OCI-LY7 (cell line): ENCODE measurements at regions not wholly inside any gene's neighbourhood (a gene's known extent, or its start where the extent isn't known, plus 50 kb on each side); places are given as distances from the start of the nearest gene placed in this dataset.
A peak's percentile ranks its signal among the peaks of the same experiment; 100 is the strongest.

Experiments
- BruUV-seq: library from RNA; stranded (reverse); fragments of 400-500 nt; replicated peaks from 2 replicates; lab custom pipeline; 2021; lab: Mats Ljungman, UMichigan
- CTCF ChIA-PET: fragments of 300-600 bp; sonication (Branson Sonifier 250); formaldehyde crosslinking; loops from one replicate; lab custom pipeline; 2022; ENCODE audit warnings: antibody characterized with exemption; ENCODE audit not compliant: unreplicated experiment; lab: Charles Lee
- POLR2A ChIA-PET: fragments of 300-600 bp; sonication (Branson Sonifier 250); formaldehyde crosslinking; loops from one replicate; lab custom pipeline; 2022; ENCODE audit warnings: antibody characterized with exemption; lab: Charles Lee
- DNase-seq: peaks from one replicate; pipeline ENCODE4 v3.0.0-alpha.2; 2015; ENCODE audit warnings: low spot score
- H2AFZ ChIP-seq: fragments of 200-600 bp; sonication (generic), shearing (Covaris generic); 2 replicates; pipeline ENCODE4 v1.6.1; 2014; ENCODE audit warnings: mild to moderate bottlenecking, antibody characterized with exemption, low read length, moderate library complexity
- H3K27ac ChIP-seq: fragments of 200-600 bp; sonication (generic); 2 replicates; pipeline ENCODE4 v1.5.1; 2014; ENCODE audit warnings: mixed run types, low read depth, mild to moderate bottlenecking, moderate library complexity, low read length, inconsistent platforms; ENCODE audit not compliant: poor library complexity, severe bottlenecking
- H3K36me3 ChIP-seq: fragments of 200-600 bp; sonication (generic); 2 replicates; pipeline ENCODE4 v1.6.1; 2014; ENCODE audit warnings: mild to moderate bottlenecking, antibody characterized with exemption, low read length, moderate library complexity, mixed read lengths; ENCODE audit not compliant: insufficient read depth
- H3K4me1 ChIP-seq: fragments of 200-600 bp; sonication (generic); 2 replicates; pipeline ENCODE4 v1.5.1; 2014; ENCODE audit warnings: mild to moderate bottlenecking, low read length; ENCODE audit not compliant: insufficient read depth, poor library complexity, severe bottlenecking
- H3K4me2 ChIP-seq: fragments of 200-600 bp; sonication (generic); 2 replicates; pipeline ENCODE4 v1.6.1; 2014; ENCODE audit warnings: mild to moderate bottlenecking, low read length
- H3K4me3 ChIP-seq: fragments of 200-600 bp; sonication (generic); 2 replicates; pipeline ENCODE4 v1.5.1; 2014; ENCODE audit warnings: mild to moderate bottlenecking, low read depth, low read length; ENCODE audit not compliant: poor library complexity, severe bottlenecking
- H3K79me2 ChIP-seq: fragments of 200-600 bp; sonication (generic); 2 replicates; pipeline ENCODE4 v1.6.1; 2016; ENCODE audit warnings: low read depth, mild to moderate bottlenecking, low read length, moderate library complexity, mixed read lengths; ENCODE audit not compliant: insufficient read depth
- H3K9me2 ChIP-seq: fragments of 200-600 bp; sonication (generic); 2 replicates; pipeline ENCODE4 v1.6.1; 2016; ENCODE audit warnings: mild to moderate bottlenecking, low read length, mixed read lengths; ENCODE audit not compliant: insufficient read depth
- H3K9me3 ChIP-seq: fragments of 200-600 bp; sonication (generic); 2 replicates; pipeline ENCODE4 v1.6.1; 2014; ENCODE audit warnings: mild to moderate bottlenecking, mixed run types, low read length, mixed read lengths
- H4K20me1 ChIP-seq: fragments of 200-600 bp; sonication (generic); 2 replicates; pipeline ENCODE4 v1.6.1; 2014; ENCODE audit warnings: mild to moderate bottlenecking, antibody characterized with exemption, low read length, moderate library complexity, mixed read lengths; ENCODE audit not compliant: insufficient read depth
- CTCF ChIP-seq: fragments of 200-600 bp; sonication (generic); conservative IDR thresholded peaks from 2 replicates; pipeline ENCODE4 v1.5.1; 2014; ENCODE audit warnings: mild to moderate bottlenecking, antibody characterized with exemption, low read length, moderate library complexity, mixed read lengths
- EZH2phosphoT487 ChIP-seq: fragments of 200-600 bp; sonication (generic); IDR thresholded peaks from 2 replicates; pipeline ENCODE4 v1.6.1; 2018; ENCODE audit warnings: low read depth, borderline replicate concordance, mild to moderate bottlenecking, mixed run types, antibody characterized with exemption, low read length, moderate library complexity, mixed read lengths
- intact Hi-C: fragments of 100-400 bp; cut with micrococcal nuclease; formaldehyde crosslinking; loops from one replicate; pipeline ENCODE4 v1.10.0; 2022; ENCODE audit not compliant: unreplicated experiment

- H3K4me1 ChIP-seq = peaks cover 100% of the 10 kb centered on the region
- peak overlapping the region; percentile 85 for H3K4me2 ChIP-seq
- intact Hi-C loops = loop anchor here (5.0 kb wide), 1 partner anchor 1344 kb away; no protein-coding TSS in a partner anchor
- POLR2A ChIA-PET = interaction anchor here (0.6 to 9.8 kb wide), 17 partner anchors 8 to 951 kb away, joined by 3 to 168 read pairs (median 4); partner anchors contain the start of gene ID2
- peak overlapping the region; percentile 19 for H3K4me3 ChIP-seq
- H3K9me3 ChIP-seq = no peaks in the 10 kb centered on the region
- peaks cover 22% of the 10 kb centered on the region; the same call in 1 of the 2 replicates for H3K79me2 ChIP-seq
- TF ChIP-seq EZH2phosphoT487 = no peak
- TF ChIP-seq CTCF = no peak
- peak; percentile 70 for DNase-seq
- H3K9me2 ChIP-seq = no peaks in the 10 kb centered on the region
- CTCF ChIA-PET = interaction anchor here (0.5 to 1.3 kb wide), 5 partner anchors 25 to 125 kb away, joined by 3 to 5 read pairs (median 4); no protein-coding TSS in a partner anchor
- no TSS peak for BruUV-seq
- no peak overlapping the region for H2AFZ ChIP-seq
- no peaks in the 10 kb centered on the region for H4K20me1 ChIP-seq
- H3K36me3 ChIP-seq = peaks cover 29% of the 10 kb centered on the region
- H3K27ac ChIP-seq = peak overlapping the region; percentile 98
Observed at GRCh38 chr2:8546612-8547283, 135.1 kb upstream of the ID2 start.

DNA sequence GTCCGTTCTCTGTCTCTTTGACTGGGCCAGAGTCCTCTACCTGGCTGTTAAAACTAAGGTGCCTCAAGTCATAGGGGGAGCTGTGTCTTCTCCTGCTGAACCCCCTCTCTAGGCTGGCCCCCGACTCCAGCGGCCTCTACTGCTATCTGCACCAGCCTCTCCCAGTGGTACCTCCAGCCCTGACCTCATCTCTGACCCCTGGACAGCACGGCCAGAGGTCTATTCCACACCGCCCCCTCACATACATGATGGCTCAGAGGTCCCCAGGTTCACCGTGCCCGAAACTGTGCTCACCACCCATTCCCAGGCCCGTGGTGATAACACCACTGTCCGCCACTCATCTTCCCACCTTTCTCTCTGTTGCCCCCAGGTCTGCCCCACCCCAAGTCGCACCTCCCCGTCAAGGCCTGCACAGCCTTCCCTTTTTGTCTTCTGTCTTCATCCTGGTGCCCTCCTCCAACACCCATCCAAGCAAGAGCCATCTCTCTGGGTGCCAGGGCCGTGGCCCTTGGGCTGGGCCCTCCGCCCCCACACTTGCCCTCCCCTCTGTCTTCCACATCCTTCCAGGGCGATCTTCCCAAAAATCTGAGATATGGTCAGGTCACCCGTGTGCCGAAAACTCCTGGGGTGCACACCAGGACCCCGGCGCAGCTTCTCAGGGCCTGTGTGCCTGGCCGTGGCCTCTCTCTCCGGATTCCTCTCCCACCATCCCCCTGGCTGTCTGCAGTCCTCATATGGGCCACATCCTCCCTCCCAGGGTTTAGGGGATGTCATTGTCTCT lies 134.4 kb upstream of the ID2 start:
- intact Hi-C loops = loop anchor here (5.0 kb wide), 1 partner anchor 1345 kb away; no protein-coding TSS in a partner anchor

More for the DNA sequence above, 134.4 kb upstream of the ID2 start:
- no peak for TF ChIP-seq EZH2phosphoT487
- Histone ChIP-seq H3K9me3 (no peaks in the 10 kb centered on the region), H3K9me2 (no peaks in the 10 kb centered on the region), H3K79me2 (peaks cover 22% of the 10 kb centered on the region; the same call in 1 of the 2 replicates), H4K20me1 (no peaks in the 10 kb centered on the region), H3K4me1 (peaks cover 100% of the 10 kb centered on the region), H3K36me3 (peaks cover 22% of the 10 kb centered on the region; the same call in 1 of the 2 replicates), H3K27ac (peak overlapping the region; percentile 98), H3K4me2 (peak overlapping the region; percentile 85), H3K4me3 (no peak overlapping the region), H2AFZ (no peak overlapping the region)
- BruUV-seq = no TSS peak
- ChIA-PET POLR2A (interaction anchor here (0.6 to 9.8 kb wide), 11 partner anchors 12 to 312 kb away, joined by 3 to 168 read pairs (median 6); partner anchors contain the start of gene ID2), CTCF (interaction anchor here (0.6 to 1.4 kb wide), 5 partner anchors 24 to 310 kb away, joined by 3 to 5 read pairs (median 3); no protein-coding TSS in a partner anchor)
- no peak for DNase-seq
